Uterus (tissue), 3 donors: ENCODE measurements at regions not wholly inside any gene's neighbourhood (a gene's known extent, or its start where the extent isn't known, plus 50 kb on each side); places are given as distances from the start of the nearest gene placed in this dataset.
"Not testable (repeated sequence)": the region's sequence is repeated elsewhere in the genome, so short reads cannot be mapped to it uniquely, and the experiment has no call there.

Source experiments
- DNase-seq, 2 donors: peaks; one replicate each; pipeline ENCODE4 v3.0.0-alpha.2; 2019 to 2020
- H3K27ac ChIP-seq, 2 donors: fragments of 200-600 bp; sonication (generic); 1 replicate in 1 of 2; 2 replicates in 1 of 2; pipeline ENCODE4 v1.5.1; 2016 to 2018
- H3K27me3 ChIP-seq, 2 donors: fragments of 200-600 bp; sonication (generic); one replicate each; pipeline ENCODE4 v1.5.1; 2018 to 2019; ENCODE audit warnings: control low read depth in 1 of 2
- H3K36me3 ChIP-seq, 2 donors: fragments of 200-600 bp; sonication (generic); one replicate each; pipeline ENCODE4 v1.5.1; 2019; ENCODE audit warnings: control low read depth in 1 of 2
- H3K4me1 ChIP-seq, 2 donors: fragments of 200-600 bp; sonication (generic); one replicate each; pipeline ENCODE4 v1.5.1; 2018 to 2019; ENCODE audit warnings: control low read depth in 1 of 2
- H3K4me3 ChIP-seq, 2 donors: fragments of 200-600 bp; sonication (generic); 1 replicate in 1 of 2; 2 replicates in 1 of 2; pipeline ENCODE4 v1.5.1; 2018 to 2019; ENCODE audit warnings: mild to moderate bottlenecking in 1 of 2
- H3K9me3 ChIP-seq, 2 donors: fragments of 200-600 bp; sonication (generic); one replicate each; pipeline ENCODE4 v1.5.1; 2019; ENCODE audit warnings: control low read depth in 1 of 2
- POLR2A ChIP-seq, 2 donors: fragments of 450-650 bp; IDR thresholded peaks; one replicate each; pipeline ENCODE4 v1.6.1; 2016; ENCODE audit warnings: antibody characterized with exemption in 2 of 2, mild to moderate bottlenecking in 1 of 2, moderate library complexity in 1 of 2
- intact Hi-C: fragments of 100-400 bp; cut with DNase I; formaldehyde crosslinking; loops from one replicate; pipeline ENCODE4 v1.15.1; 2023; ENCODE audit warnings: low total_unique reads
- TF ChIP-seq, protein P1 (sequence below), 4 experiments: fragments of 200-600 bp in 2 of 4; fragments of 450-650 bp in 2 of 4; sonication (generic) in 2 of 4; IDR thresholded peaks; one replicate each; pipeline ENCODE4 v1.5.1; 2016 to 2019; ENCODE audit warnings: antibody characterized with exemption in 4 of 4, mild to moderate bottlenecking in 2 of 4, moderate library complexity in 1 of 4
- donor health status: DM: yes; HTN: yes; CAD: no.

DNA sequence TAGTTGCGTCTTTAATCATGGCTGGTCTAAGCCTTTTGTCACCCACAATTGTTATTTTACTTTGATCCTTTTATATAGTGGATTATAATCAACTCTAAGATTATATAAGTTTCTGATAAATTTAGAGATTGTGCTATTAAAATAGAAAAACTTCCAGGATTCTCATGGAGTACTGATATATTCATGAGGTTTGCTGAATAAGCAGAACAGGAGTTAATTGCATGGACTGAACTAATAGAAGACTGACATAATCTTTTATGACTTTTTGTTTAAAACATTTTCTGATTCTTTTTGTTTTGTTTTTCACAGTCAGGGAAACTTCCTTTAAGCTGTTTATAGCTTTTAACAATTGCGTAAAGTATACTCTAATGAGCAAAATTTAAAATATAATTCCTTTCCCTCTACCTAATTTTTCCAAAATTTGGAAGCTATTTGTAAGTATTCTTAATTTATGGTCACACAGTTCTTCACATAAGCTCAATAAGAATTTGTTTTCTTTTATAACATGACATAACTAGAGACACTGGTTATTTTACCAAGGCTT is 129.9 kb upstream of the TMEM260 start:
- DNase-seq, result no peak
- no peaks in the 10 kb centered on the region for H3K4me1 ChIP-seq
- H3K36me3 ChIP-seq, result no peaks in the 10 kb centered on the region
- no peaks in the 10 kb centered on the region for H3K9me3 ChIP-seq
- TF ChIP-seq POLR2A (IDR thresholded peaks at IDR 0.05), result no peak
- TF ChIP-seq, protein P1, sequence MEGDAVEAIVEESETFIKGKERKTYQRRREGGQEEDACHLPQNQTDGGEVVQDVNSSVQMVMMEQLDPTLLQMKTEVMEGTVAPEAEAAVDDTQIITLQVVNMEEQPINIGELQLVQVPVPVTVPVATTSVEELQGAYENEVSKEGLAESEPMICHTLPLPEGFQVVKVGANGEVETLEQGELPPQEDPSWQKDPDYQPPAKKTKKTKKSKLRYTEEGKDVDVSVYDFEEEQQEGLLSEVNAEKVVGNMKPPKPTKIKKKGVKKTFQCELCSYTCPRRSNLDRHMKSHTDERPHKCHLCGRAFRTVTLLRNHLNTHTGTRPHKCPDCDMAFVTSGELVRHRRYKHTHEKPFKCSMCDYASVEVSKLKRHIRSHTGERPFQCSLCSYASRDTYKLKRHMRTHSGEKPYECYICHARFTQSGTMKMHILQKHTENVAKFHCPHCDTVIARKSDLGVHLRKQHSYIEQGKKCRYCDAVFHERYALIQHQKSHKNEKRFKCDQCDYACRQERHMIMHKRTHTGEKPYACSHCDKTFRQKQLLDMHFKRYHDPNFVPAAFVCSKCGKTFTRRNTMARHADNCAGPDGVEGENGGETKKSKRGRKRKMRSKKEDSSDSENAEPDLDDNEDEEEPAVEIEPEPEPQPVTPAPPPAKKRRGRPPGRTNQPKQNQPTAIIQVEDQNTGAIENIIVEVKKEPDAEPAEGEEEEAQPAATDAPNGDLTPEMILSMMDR (IDR thresholded peaks at IDR 0.05), result no peak
- no peak overlapping the region for H3K4me3 ChIP-seq
- H3K27ac ChIP-seq, result no peak overlapping the region
- intact Hi-C loops, result no loop called here
- no peaks in the 10 kb centered on the region for H3K27me3 ChIP-seq

DNA sequence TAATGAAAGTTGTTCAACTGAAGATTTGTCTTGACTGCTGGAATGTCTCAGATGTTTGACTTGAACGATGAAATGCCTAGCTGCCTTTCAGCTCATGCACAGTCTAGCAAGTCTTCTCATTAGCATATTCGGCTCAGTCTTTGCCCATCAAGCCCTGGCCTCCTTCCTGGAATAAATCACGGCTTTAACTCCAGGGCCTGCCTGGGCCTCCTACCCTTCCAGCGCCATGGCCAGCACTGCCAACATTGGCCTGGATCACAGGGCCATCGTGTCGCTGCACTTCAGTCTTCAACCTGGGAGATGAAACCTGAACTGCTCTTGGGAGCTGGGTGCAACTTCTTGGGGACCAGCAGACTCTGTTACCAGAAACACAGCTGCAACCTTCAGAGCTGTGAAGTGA is 126.7 kb upstream of the TMEM260 start:
- no peak for DNase-seq
- no peak overlapping the region for H3K4me3 ChIP-seq
- TF ChIP-seq, protein P1 (IDR thresholded peaks at IDR 0.05), result no peak
- no peak for TF ChIP-seq POLR2A (IDR thresholded peaks at IDR 0.05)
- H3K27me3 ChIP-seq, result no peaks in the 10 kb centered on the region
- no peaks in the 10 kb centered on the region for H3K9me3 ChIP-seq
- no peak overlapping the region for H3K27ac ChIP-seq
- no peaks in the 10 kb centered on the region for H3K4me1 ChIP-seq
- intact Hi-C loops, result no loop called here
- H3K36me3 ChIP-seq, result no peaks in the 10 kb centered on the region

DNA sequence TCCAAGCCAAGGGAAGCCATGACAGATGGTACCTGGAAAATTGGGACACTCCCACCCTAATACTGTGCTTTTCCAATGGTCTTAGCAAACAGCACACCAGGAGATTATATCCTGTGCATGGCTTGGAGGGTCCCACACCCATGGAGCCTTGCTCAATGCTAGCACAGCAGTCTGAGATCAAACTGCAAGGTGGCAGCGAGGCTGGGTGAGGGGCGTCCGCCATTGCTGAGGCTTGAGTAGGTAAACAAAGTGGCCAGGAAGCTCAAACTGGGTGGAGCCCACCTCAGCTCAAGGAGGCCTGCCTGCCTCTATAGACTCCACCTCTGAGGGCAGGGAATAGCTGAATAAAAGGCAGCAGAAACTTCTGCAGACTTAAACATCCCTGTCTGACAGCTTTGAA is 124.9 kb upstream of the TMEM260 start:
- H3K4me3 ChIP-seq, DNase-seq, H3K36me3 ChIP-seq, H3K27me3 ChIP-seq, intact Hi-C loops, H3K9me3 ChIP-seq, H3K4me1 ChIP-seq, H3K27ac ChIP-seq: not testable (repeated sequence)

DNA sequence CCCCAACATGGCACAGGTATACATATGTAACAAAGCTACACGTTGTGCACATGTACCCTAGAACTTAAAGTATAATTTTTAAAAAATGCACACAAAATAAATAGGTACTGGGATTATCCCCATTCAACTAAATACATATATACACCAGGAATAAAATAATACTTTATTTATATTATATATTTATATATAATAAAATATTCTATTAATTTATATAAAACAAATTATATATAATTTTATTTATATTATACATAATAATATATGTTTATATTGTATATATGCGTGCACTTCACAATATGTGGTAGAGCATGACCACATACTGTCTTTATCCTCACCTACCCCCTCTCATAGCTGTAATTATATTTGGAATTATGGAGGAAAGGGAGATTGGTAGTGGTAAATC is 119.1 kb upstream of the TMEM260 start:
- no peak overlapping the region for H3K27ac ChIP-seq
- no peaks in the 10 kb centered on the region for H3K27me3 ChIP-seq
- H3K36me3 ChIP-seq, result no peaks in the 10 kb centered on the region
- intact Hi-C loops, result no loop called here
- no peak overlapping the region for H3K4me3 ChIP-seq
- TF ChIP-seq, protein P1 (IDR thresholded peaks at IDR 0.05), result no peak
- no peak for TF ChIP-seq POLR2A (IDR thresholded peaks at IDR 0.05)
- H3K9me3 ChIP-seq, result no peaks in the 10 kb centered on the region
- DNase-seq, result no peak
- no peaks in the 10 kb centered on the region for H3K4me1 ChIP-seq

DNA sequence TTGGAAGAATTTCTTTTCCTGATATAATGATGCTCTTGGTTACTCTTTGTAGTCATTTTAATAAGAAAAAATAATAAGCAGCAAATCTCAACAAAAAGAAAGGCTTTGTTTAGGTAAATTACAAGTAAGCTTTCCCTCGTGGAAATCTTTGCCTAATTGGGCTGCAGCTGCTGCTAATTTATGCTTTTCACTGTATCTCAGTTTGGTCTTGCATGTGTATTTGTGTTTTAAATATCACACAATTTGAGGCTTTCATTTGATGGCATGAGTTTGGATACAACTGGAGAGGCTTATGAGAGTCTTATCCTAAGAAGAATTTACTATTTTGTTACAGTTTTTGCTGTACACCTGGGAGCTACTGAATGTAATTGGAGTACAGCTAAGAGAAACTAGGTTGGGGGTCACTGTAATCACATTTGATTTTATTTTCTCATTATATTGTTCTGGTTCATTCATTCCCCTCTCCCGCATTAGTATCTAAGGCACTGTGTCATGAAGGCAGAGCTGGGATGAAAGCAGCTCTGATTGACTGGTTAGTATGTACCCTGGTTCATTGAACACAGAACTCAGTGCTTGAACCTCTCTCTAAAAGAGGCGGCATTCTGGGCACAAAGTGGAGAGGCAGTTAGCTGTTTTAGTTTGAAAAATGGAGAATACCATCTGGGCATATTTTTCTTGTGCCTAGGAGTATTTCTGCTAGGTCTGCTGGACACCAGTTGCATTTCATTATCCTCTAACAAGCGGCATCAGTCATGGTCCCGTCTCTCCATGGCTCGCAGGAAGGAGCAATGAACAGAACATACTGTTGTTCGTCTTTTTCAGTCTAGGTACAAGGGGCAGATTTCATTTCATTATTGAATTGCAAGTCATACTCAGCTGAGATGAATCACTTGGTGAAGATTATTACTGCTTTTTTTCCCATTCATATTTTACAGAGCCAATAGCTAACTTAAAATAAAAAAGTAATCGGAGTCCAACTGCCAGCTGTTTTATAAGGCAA is 118.0 kb upstream of the TMEM260 start:
- Histone ChIP-seq H3K4me1 (no peaks in the 10 kb centered on the region), H3K27me3 (no peaks in the 10 kb centered on the region), H3K36me3 (no peaks in the 10 kb centered on the region), H3K9me3 (no peaks in the 10 kb centered on the region), H3K4me3 (no peak overlapping the region), H3K27ac (no peak overlapping the region)
- TF ChIP-seq POLR2A (IDR thresholded peaks at IDR 0.05), result no peak
- TF ChIP-seq, protein P1 (IDR thresholded peaks at IDR 0.05), result no peak
- DNase-seq, result no peak
- intact Hi-C loops, result no loop called here
